H9 (cell line): ENCODE measurements at regions not wholly inside any gene's neighbourhood (a gene's known extent, or its start where the extent isn't known, plus 50 kb on each side); places are given as distances from the start of the nearest gene placed in this dataset.

Experiments used
- DNase-seq: peaks from one replicate; pipeline ENCODE4 v3.0.0-alpha.2; 2017
- H2AFZ ChIP-seq: one replicate; pipeline ENCODE4 v1.6.1; 2013; ENCODE audit warnings: mild to moderate bottlenecking, low read length, control low read depth, moderate library complexity
- H2AK5ac ChIP-seq: 2 replicates; pipeline ENCODE4 v1.6.1; 2013; ENCODE audit warnings: low read length, control low read depth, mixed read lengths; ENCODE audit not compliant: insufficient read length
- H2BK120ac ChIP-seq: one replicate; pipeline ENCODE4 v1.6.1; 2013; ENCODE audit warnings: low read depth, mild to moderate bottlenecking, low read length, control low read depth, inconsistent platforms; ENCODE audit not compliant: poor library complexity, severe bottlenecking
- H2BK12ac ChIP-seq: 2 replicates; pipeline ENCODE4 v1.6.1; 2013; ENCODE audit warnings: low read length, control low read depth, mixed read lengths, low read depth; ENCODE audit not compliant: insufficient read length
- H2BK15ac ChIP-seq: 2 replicates; pipeline ENCODE4 v1.6.1; 2013; ENCODE audit warnings: low read depth, low read length, control low read depth
- H2BK20ac ChIP-seq: one replicate; pipeline ENCODE4 v1.6.1; 2013; ENCODE audit warnings: low read depth, mild to moderate bottlenecking, low read length, control low read depth, inconsistent platforms; ENCODE audit not compliant: poor library complexity, severe bottlenecking
- H2BK5ac ChIP-seq: 2 replicates; pipeline ENCODE4 v1.6.1; 2013; ENCODE audit warnings: low read length, control low read depth, mixed read lengths; ENCODE audit not compliant: insufficient read length
- H3K14ac ChIP-seq: 2 replicates; pipeline ENCODE4 v1.6.1; 2013; ENCODE audit warnings: low read length, control low read depth; ENCODE audit not compliant: insufficient read depth
- H3K18ac ChIP-seq: 2 replicates; pipeline ENCODE4 v1.6.1; 2013; ENCODE audit warnings: low read depth, mild to moderate bottlenecking, mixed read lengths, low read length, control low read depth; ENCODE audit not compliant: insufficient read length
- H3K23ac ChIP-seq: 2 replicates; pipeline ENCODE4 v1.6.1; 2013; ENCODE audit warnings: low read length, control low read depth, mixed read lengths, low read depth; ENCODE audit not compliant: insufficient read length
- H3K23me2 ChIP-seq: 2 replicates; pipeline ENCODE4 v1.6.1; 2013; ENCODE audit warnings: low read depth, mild to moderate bottlenecking, mixed read lengths, low read length, control low read depth; ENCODE audit not compliant: insufficient read length, poor library complexity, severe bottlenecking
- H3K27ac ChIP-seq: 2 replicates; pipeline ENCODE4 v1.5.1; 2013; ENCODE audit warnings: low read length, control low read depth, mixed read lengths, low read depth; ENCODE audit not compliant: insufficient read length
- H3K27me3 ChIP-seq: 2 replicates; pipeline ENCODE4 v1.6.1; 2013; ENCODE audit warnings: low read length, control low read depth, inconsistent platforms; ENCODE audit not compliant: insufficient read depth
- H3K4ac ChIP-seq: 2 replicates; pipeline ENCODE4 v1.6.1; 2013; ENCODE audit warnings: low read depth, mild to moderate bottlenecking, control low read depth, inconsistent platforms, low read length, moderate library complexity
- H3K4me1 ChIP-seq: 2 replicates; pipeline ENCODE4 v1.6.1; 2013; ENCODE audit warnings: low read length, control low read depth, inconsistent platforms; ENCODE audit not compliant: insufficient read depth
- H3K4me2 ChIP-seq: 2 replicates; pipeline ENCODE4 v1.6.1; 2013; ENCODE audit warnings: low read length, control low read depth, mixed read lengths; ENCODE audit not compliant: insufficient read length, insufficient read depth
- H3K56ac ChIP-seq: 2 replicates; pipeline ENCODE4 v1.6.1; 2013; ENCODE audit warnings: low read depth, mild to moderate bottlenecking, mixed read lengths, low read length, control low read depth; ENCODE audit not compliant: insufficient read length
- H3K79me1 ChIP-seq: 2 replicates; pipeline ENCODE4 v1.6.1; 2013; ENCODE audit warnings: low read depth, mild to moderate bottlenecking, moderate library complexity, low read length, control low read depth, inconsistent platforms; ENCODE audit not compliant: insufficient read depth, poor library complexity, severe bottlenecking
- H3K79me2 ChIP-seq: 2 replicates; pipeline ENCODE4 v1.6.1; 2013; ENCODE audit warnings: low read length, control low read depth, inconsistent platforms; ENCODE audit not compliant: insufficient read depth
- H3K9ac ChIP-seq: 2 replicates; pipeline ENCODE4 v1.6.1; 2013; ENCODE audit warnings: low read length, control low read depth, mixed read lengths; ENCODE audit not compliant: insufficient read length; ENCODE audit errors: extremely low read depth
- H3K9me3 ChIP-seq: one replicate; pipeline ENCODE4 v1.6.1; 2013; ENCODE audit warnings: low read depth, low read length, inconsistent platforms; ENCODE audit not compliant: control insufficient read depth
- H3T11ph ChIP-seq: one replicate; pipeline ENCODE4 v1.6.1; 2013; ENCODE audit warnings: mild to moderate bottlenecking, low read length, control low read depth, inconsistent platforms
- H4K20me1 ChIP-seq: one replicate; pipeline ENCODE4 v1.6.1; 2013; ENCODE audit not compliant: control insufficient read depth, insufficient read length, insufficient read depth
- H4K5ac ChIP-seq: 2 replicates; pipeline ENCODE4 v1.6.1; 2013; ENCODE audit warnings: low read depth, mild to moderate bottlenecking, mixed read lengths, low read length, control low read depth; ENCODE audit not compliant: insufficient read length
- H4K8ac ChIP-seq: replicated peaks from 2 replicates; pipeline ENCODE4 v1.6.1; 2013; ENCODE audit warnings: low read length, control low read depth, mixed read lengths, low read depth; ENCODE audit not compliant: insufficient read length
- H4K91ac ChIP-seq: 2 replicates; pipeline ENCODE4 v1.6.1; 2013; ENCODE audit warnings: low read depth, mild to moderate bottlenecking, moderate library complexity, mixed read lengths, low read length, control low read depth; ENCODE audit not compliant: insufficient read length
- H3K27ac Mint-ChIP-seq, 3 experiments: 2 replicates in 2 of 3; 3 replicates in 1 of 3; pipeline ENCODE4 v1.8.0; 2020 to 2021; ENCODE audit warnings: mixed read lengths in 3 of 3, mild to moderate bottlenecking in 1 of 3, moderate library complexity in 1 of 3
- H3K27me3 Mint-ChIP-seq: 2 replicates; pipeline ENCODE4 v1.8.0; 2021; ENCODE audit warnings: low read depth, mild to moderate bottlenecking, moderate library complexity, mixed read lengths
- H3K36me3 Mint-ChIP-seq, 3 experiments: 2 replicates in 2 of 3; 3 replicates in 1 of 3; pipeline ENCODE4 v1.8.0; 2020 to 2021; ENCODE audit warnings: low read depth in 3 of 3, mixed read lengths in 3 of 3; ENCODE audit not compliant: insufficient read depth in 1 of 3
- H3K4me1 Mint-ChIP-seq, 2 experiments: 2 replicates each; pipeline ENCODE4 v1.8.0; 2020; ENCODE audit warnings: mixed read lengths in 2 of 2
- H3K4me3 Mint-ChIP-seq, 2 experiments: 2 replicates in 1 of 2; 3 replicates in 1 of 2; pipeline ENCODE4 v1.8.0; 2020 to 2021; ENCODE audit warnings: mild to moderate bottlenecking in 2 of 2, mixed read lengths in 2 of 2, moderate library complexity in 1 of 2
- H3K9me3 Mint-ChIP-seq, 2 experiments: 2 replicates in 1 of 2; 3 replicates in 1 of 2; pipeline ENCODE4 v1.8.0; 2020; ENCODE audit warnings: mild to moderate bottlenecking in 2 of 2, mixed read lengths in 2 of 2, moderate library complexity in 1 of 2
- CTCF ChIP-seq: fragments of 200-600 bp; sonication (generic); conservative IDR thresholded peaks from 3 replicates; pipeline ENCODE4 v1.8.0; 2021; ENCODE audit warnings: antibody characterized with exemption, mild to moderate bottlenecking
- WGBS: extraction: QIAGEN DNeasy Blood & Tissue Kit; methylation state at CpG from one replicate; pipeline ENCODE4 v1.1.7; 2013; ENCODE audit warnings: missing lambda C conversion rate, low lambda C conversion rate, mixed read lengths; ENCODE audit not compliant: insufficient read length; ENCODE audit errors: extremely low coverage; 5-methylcytosine and 5-hydroxymethylcytosine counted together

- Mint-ChIP-seq H3K27me3 (peaks cover 9% of the 10 kb centered on the region), H3K27ac (no peak overlapping the region; a peak in 1 of 7 replicates), H3K4me3 (no peak overlapping the region), H3K36me3 (peaks cover 0 to 4% (median 0%) of the 10 kb centered on the region in 3 experiments; a peak in 3 of 7 replicates), H3K4me1 (peaks cover 9% of the 10 kb centered on the region in 2 experiments), H3K9me3 (peaks cover 5 to 9% of the 10 kb centered on the region in 2 experiments)
- no peaks in the 10 kb centered on the region for H3K23me2 ChIP-seq
- no peaks in the 10 kb centered on the region for H4K20me1 ChIP-seq
- no peak overlapping the region for H2BK20ac ChIP-seq
- no peak overlapping the region for H2BK15ac ChIP-seq
- no peak overlapping the region for H3T11ph ChIP-seq
- no peak overlapping the region for H2AK5ac ChIP-seq
- H2BK12ac ChIP-seq, result no peak overlapping the region
- H3K27me3 ChIP-seq, result no peaks in the 10 kb centered on the region
- no peak overlapping the region for H3K23ac ChIP-seq
- H3K56ac ChIP-seq, result no peak overlapping the region
- no peak overlapping the region for H4K8ac ChIP-seq
- no CpG with 5 or more reads among the region's 3 CpGs for WGBS
- no peak for DNase-seq
- H3K79me2 ChIP-seq, result 0 out of 2 replicates have a peak, but pooled peaks cover 2% of the 10 kb centered on the region
- no peak for TF ChIP-seq CTCF
- H3K18ac ChIP-seq, result no peak overlapping the region
- no peak overlapping the region for H3K27ac ChIP-seq
- H2BK5ac ChIP-seq, result no peak overlapping the region
- H3K14ac ChIP-seq, result no peak overlapping the region
- H3K4ac ChIP-seq, result no peak overlapping the region
- no peak overlapping the region for H2AFZ ChIP-seq
- no peaks in the 10 kb centered on the region for H3K4me1 ChIP-seq
- H3K79me1 ChIP-seq, result no peaks in the 10 kb centered on the region
- H2BK120ac ChIP-seq, result no peak overlapping the region
- no peak overlapping the region for H4K5ac ChIP-seq
- no peak overlapping the region for H4K91ac ChIP-seq
- H3K9me3 ChIP-seq, result no peaks in the 10 kb centered on the region
- no peak overlapping the region for H3K9ac ChIP-seq
- no peak overlapping the region for H3K4me2 ChIP-seq
Measured at GRCh38 chr14:76638841-76639240, 122.4 kb upstream of the VASH1 start.
